GM19023 (cell line): ENCODE measurements at regions not wholly inside any gene's neighbourhood (a gene's known extent, or its start where the extent isn't known, plus 50 kb on each side); places are given as distances from the start of the nearest gene placed in this dataset.
"Not testable (repeated sequence)": the region's sequence is repeated elsewhere in the genome, so short reads cannot be mapped to it uniquely, and the experiment has no call there.

Source experiments
- ATAC-seq: cut with Tn5 transposase; IDR thresholded peaks from one replicate; pipeline ENCODE4 v1.9.1; 2021; ENCODE audit warnings: mild to moderate bottlenecking, moderate library complexity; ENCODE audit not compliant: unreplicated experiment

GRCh38 chr10:117458571-117458970, 83.3 kb upstream of the PDZD8 start:
- no peak for ATAC-seq

GRCh38 chr10:117457932-117458331, 82.7 kb upstream of the PDZD8 start:
- ATAC-seq, result no peak

GRCh38 chr10:117457071-117457810, 82.0 kb upstream of the PDZD8 start:
- no peak for ATAC-seq

- no peak for ATAC-seq
These were observed 80.1 kb upstream of the PDZD8 start for GRCh38 chr10:117455346-117455745.

GRCh38 chr10:117454502-117454901, 79.3 kb upstream of the PDZD8 start:
- ATAC-seq, result no peak

- ATAC-seq, result not testable (repeated sequence)
These were observed 78.2 kb upstream of the PDZD8 start for GRCh38 chr10:117453484-117453883.

- no peak for ATAC-seq
These were observed 75.7 kb upstream of the PDZD8 start for GRCh38 chr10:117450940-117451339.

- no peak for ATAC-seq
These were observed 74.4 kb upstream of the PDZD8 start for GRCh38 chr10:117449636-117450035.

GRCh38 chr10:117448802-117449201, 73.6 kb upstream of the PDZD8 start:
- ATAC-seq, result no peak

- no peak for ATAC-seq
These were observed 70.8 kb upstream of the PDZD8 start for GRCh38 chr10:117445992-117446391.

GRCh38 chr10:117444497-117445040, 69.3 kb upstream of the PDZD8 start:
- no peak for ATAC-seq

- ATAC-seq, result no peak
These were observed 68.4 kb upstream of the PDZD8 start for GRCh38 chr10:117443686-117444041.

GRCh38 chr10:117442944-117443685, 67.9 kb upstream of the PDZD8 start:
- ATAC-seq, result no peak

GRCh38 chr10:117442521-117442920, 67.3 kb upstream of the PDZD8 start:
- ATAC-seq, result no peak

GRCh38 chr10:117441812-117442443, 66.7 kb upstream of the PDZD8 start:
- ATAC-seq, result no peak

- no peak for ATAC-seq
These were observed 66.1 kb upstream of the PDZD8 start for GRCh38 chr10:117441361-117441760.

GRCh38 chr10:117439243-117439912, 64.1 kb upstream of the PDZD8 start:
- ATAC-seq, result no peak

GRCh38 chr10:117432866-117433265, 57.6 kb upstream of the PDZD8 start:
- no peak for ATAC-seq

GRCh38 chr10:117431160-117431559, 55.9 kb upstream of the PDZD8 start:
- no peak for ATAC-seq

- not testable (repeated sequence) for ATAC-seq
These were observed 55.3 kb upstream of the PDZD8 start for GRCh38 chr10:117430535-117430934.

GRCh38 chr10:117429643-117430265, 54.5 kb upstream of the PDZD8 start:
- no peak for ATAC-seq
